IPS-18c (cell line): ENCODE measurements at regions not wholly inside any gene's neighbourhood (a gene's known extent, or its start where the extent isn't known, plus 50 kb on each side); places are given as distances from the start of the nearest gene placed in this dataset.

ENCODE experiments used
- H3K4me3 ChIP-seq: 2 replicates; pipeline ENCODE4 v1.7.0; 2013; ENCODE audit warnings: low read depth, mild to moderate bottlenecking, low read length, moderate library complexity; ENCODE audit not compliant: insufficient read depth
- H3K9me3 ChIP-seq: one replicate; pipeline ENCODE4 v1.6.1; 2013; ENCODE audit warnings: mild to moderate bottlenecking, low read length, moderate library complexity; ENCODE audit not compliant: control insufficient read depth, insufficient read depth

GRCh38 chr5:104785097-104785496 is 1222.5 kb upstream of the NUDT12 start:
- no peak overlapping the region for H3K4me3 ChIP-seq

GRCh38 chr5:104774372-104774771 is 1211.8 kb upstream of the NUDT12 start:
- no peak overlapping the region for H3K4me3 ChIP-seq
- H3K9me3 ChIP-seq, result no peaks in the 10 kb centered on the region

More at GRCh38 chr5:104785097-104785496, 1222.5 kb upstream of the NUDT12 start:
- no peaks in the 10 kb centered on the region for H3K9me3 ChIP-seq

GRCh38 chr5:104764197-104764596 is 1201.6 kb upstream of the NUDT12 start:
- Histone ChIP-seq H3K9me3 (no peaks in the 10 kb centered on the region), H3K4me3 (no peak overlapping the region)

GRCh38 chr5:104763216-104763615 is 1200.6 kb upstream of the NUDT12 start:
- no peaks in the 10 kb centered on the region for H3K9me3 ChIP-seq
- H3K4me3 ChIP-seq, result no peak overlapping the region

- H3K9me3 ChIP-seq, result no peaks in the 10 kb centered on the region
- H3K4me3 ChIP-seq, result no peak overlapping the region
Observed at GRCh38 chr5:104757915-104758314, 1195.3 kb upstream of the NUDT12 start.

- Histone ChIP-seq H3K9me3 (no peaks in the 10 kb centered on the region), H3K4me3 (no peak overlapping the region)
Observed at GRCh38 chr5:104755806-104756205, 1193.2 kb upstream of the NUDT12 start.

- Histone ChIP-seq H3K9me3 (no peaks in the 10 kb centered on the region), H3K4me3 (no peak overlapping the region)
Observed at GRCh38 chr5:104754311-104754995, 1191.9 kb upstream of the NUDT12 start.

- no peak overlapping the region for H3K4me3 ChIP-seq
- H3K9me3 ChIP-seq, result no peaks in the 10 kb centered on the region
Observed at GRCh38 chr5:104751969-104752368, 1189.4 kb upstream of the NUDT12 start.

GRCh38 chr5:104739905-104740304 is 1177.3 kb upstream of the NUDT12 start:
- H3K9me3 ChIP-seq, result no peaks in the 10 kb centered on the region
- no peak overlapping the region for H3K4me3 ChIP-seq

GRCh38 chr5:104739503-104739902 is 1176.9 kb upstream of the NUDT12 start:
- Histone ChIP-seq H3K9me3 (no peaks in the 10 kb centered on the region), H3K4me3 (no peak overlapping the region)

- Histone ChIP-seq H3K9me3 (no peaks in the 10 kb centered on the region), H3K4me3 (no peak overlapping the region)
Observed at GRCh38 chr5:104736073-104736472, 1173.5 kb upstream of the NUDT12 start.

- Histone ChIP-seq H3K4me3 (no peak overlapping the region), H3K9me3 (no peaks in the 10 kb centered on the region)
Observed at GRCh38 chr5:104734046-104734445, 1171.5 kb upstream of the NUDT12 start.

GRCh38 chr5:104733063-104733669 is 1170.6 kb upstream of the NUDT12 start:
- Histone ChIP-seq H3K4me3 (no peak overlapping the region), H3K9me3 (no peaks in the 10 kb centered on the region)

- no peaks in the 10 kb centered on the region for H3K9me3 ChIP-seq
- H3K4me3 ChIP-seq, result no peak overlapping the region
Observed at GRCh38 chr5:104731331-104731730, 1168.7 kb upstream of the NUDT12 start.

GRCh38 chr5:104708027-104708426 is 1145.4 kb upstream of the NUDT12 start:
- H3K4me3 ChIP-seq, result no peak overlapping the region

GRCh38 chr5:104706600-104706999 is 1144.0 kb upstream of the NUDT12 start:
- H3K9me3 ChIP-seq, result no peaks in the 10 kb centered on the region
- H3K4me3 ChIP-seq, result no peak overlapping the region

More at GRCh38 chr5:104708027-104708426, 1145.4 kb upstream of the NUDT12 start:
- no peaks in the 10 kb centered on the region for H3K9me3 ChIP-seq

- H3K4me3 ChIP-seq, result no peak overlapping the region
- no peaks in the 10 kb centered on the region for H3K9me3 ChIP-seq
Observed at GRCh38 chr5:104702212-104702611, 1139.6 kb upstream of the NUDT12 start.

- H3K9me3 ChIP-seq, result no peaks in the 10 kb centered on the region
- H3K4me3 ChIP-seq, result no peak overlapping the region
Observed at GRCh38 chr5:104699438-104699837, 1136.8 kb upstream of the NUDT12 start.

GRCh38 chr5:104661256-104661655 is 1098.7 kb upstream of the NUDT12 start:
- Histone ChIP-seq H3K4me3 (no peak overlapping the region), H3K9me3 (no peaks in the 10 kb centered on the region)
